ENCODE measurements at regions not wholly inside any gene's neighbourhood (a gene's known extent, or its start where the extent isn't known, plus 50 kb on each side); places are given as distances from the start of the nearest gene placed in this dataset.

GRCh38 chr11:34825670-34826383, 90.4 kb downstream of the APIP start:
- Histone ChIP-seq H3K36me3 (replicated peaks in 1 of 2; ENCODE audit: control extremely low read depth in 1 of 2, control insufficient read depth in 1 of 2, extremely low read depth in 1 of 2, insufficient read depth in 2 of 2, low read length in 1 of 2) (no peaks in the 10 kb centered on the region), H3K27me3 (replicated peaks in 1 of 4; ENCODE audit: control extremely low read depth in 1 of 4, control insufficient read depth in 3 of 4, insufficient read depth in 4 of 4, low read length in 3 of 4) (peaks cover 0 to 8% (median 0%) of the 10 kb centered on the region in 4 experiments), H3K27ac (ENCODE audit: low read length in 2 of 2) (no peak overlapping the region), H3K4me3 (ENCODE audit: control extremely low read depth in 1 of 5, extremely low read depth in 1 of 5, insufficient read depth in 1 of 5, low read depth in 2 of 5, low read length in 4 of 5) (no peak overlapping the region), H3K9ac (ENCODE audit: low read length) (no peak overlapping the region), H3K9me3 (ENCODE audit: control extremely low read depth in 1 of 3, control insufficient read depth in 2 of 3, insufficient read depth in 1 of 3, low read length in 2 of 3) (no peaks in the 10 kb centered on the region), H3K4me2 (replicated peaks; ENCODE audit: low read depth, low read length, poor library complexity, severe bottlenecking) (no peak overlapping the region), H2AFZ (ENCODE audit: insufficient read depth, low read depth, low read length, poor library complexity, severe bottlenecking) (no peak overlapping the region), H3K79me2 (ENCODE audit: control insufficient read depth, insufficient read depth, low read length) (no peaks in the 10 kb centered on the region), H4K20me1 (ENCODE audit: control insufficient read depth, insufficient read depth, low read length, poor library complexity, severe bottlenecking) (no peaks in the 10 kb centered on the region), H3K4me1 (ENCODE audit: control insufficient read depth in 2 of 2, insufficient read depth in 2 of 2, low read length in 2 of 2) (no peaks in the 10 kb centered on the region)
- Mint-ChIP-seq H3K27ac (no peak overlapping the region), H3K9me3 (ENCODE audit: insufficient read depth) (no peaks in the 10 kb centered on the region), H3K27me3 (peaks cover 10% of the 10 kb centered on the region), H3K4me3 (no peak overlapping the region), H3K4me1 (no peaks in the 10 kb centered on the region)
- no peak for ATAC-seq (ENCODE audit: low read depth)
- ChIA-PET CTCF (no interaction called here), POLR2A (no interaction called here)
- no peak for DNase-seq
- intact Hi-C loops (cut with micrococcal nuclease), result no loop called here
- no peak for TF ChIP-seq EZH2 (IDR thresholded peaks at IDR 0.05; ENCODE audit: borderline replicate concordance, insufficient read depth, low read depth, low read length, poor library complexity, severe bottlenecking)
- no peak for TF ChIP-seq CTCF (IDR thresholded peaks at IDR 0.05)
- WGBS (ENCODE audit: insufficient coverage), result 96% methylated on average over 6 of the region's 7 CpGs

DNA sequence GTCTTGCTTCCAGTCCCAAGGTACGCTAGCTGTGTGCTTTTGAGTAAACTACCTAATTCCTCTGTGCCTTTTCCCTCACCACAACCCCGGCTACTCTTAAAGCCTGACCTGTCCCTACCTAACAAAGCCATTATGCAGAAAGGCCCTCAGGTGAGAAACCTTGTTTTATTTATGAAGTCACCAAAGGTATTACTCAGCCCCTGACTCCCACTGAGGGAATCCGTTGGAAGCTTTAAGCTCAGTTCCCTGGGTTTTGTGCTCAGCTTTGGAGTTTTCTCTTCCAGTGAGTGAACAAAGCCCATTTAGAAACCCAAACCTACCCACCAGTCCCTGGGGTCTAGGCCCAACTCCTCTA, 90.9 kb downstream of the APIP start:
- ChIA-PET POLR2A (no interaction called here), CTCF (no interaction called here)
- no peak overlapping the region for H2AFZ ChIP-seq (ENCODE audit: insufficient read depth, low read depth, low read length, poor library complexity, severe bottlenecking)
- TF ChIP-seq CTCF (IDR thresholded peaks at IDR 0.05) (no peak), EZH2 (IDR thresholded peaks at IDR 0.05; ENCODE audit: borderline replicate concordance, insufficient read depth, low read depth, low read length, poor library complexity, severe bottlenecking) (no peak)
- H3K4me3 ChIP-seq (ENCODE audit: control extremely low read depth in 1 of 5, extremely low read depth in 1 of 5, insufficient read depth in 1 of 5, low read depth in 2 of 5, low read length in 4 of 5), result no peak overlapping the region
- intact Hi-C loops (cut with micrococcal nuclease), result no loop called here
- no peaks in the 10 kb centered on the region for H4K20me1 ChIP-seq (ENCODE audit: control insufficient read depth, insufficient read depth, low read length, poor library complexity, severe bottlenecking)
- Mint-ChIP-seq H3K4me1 (no peaks in the 10 kb centered on the region), H3K9me3 (ENCODE audit: insufficient read depth) (no peaks in the 10 kb centered on the region), H3K27ac (no peak overlapping the region), H3K4me3 (no peak overlapping the region), H3K27me3 (peaks cover 11% of the 10 kb centered on the region)
- DNase-seq (no peak), ATAC-seq (ENCODE audit: low read depth) (no peak)
- no peaks in the 10 kb centered on the region for H3K79me2 ChIP-seq (ENCODE audit: control insufficient read depth, insufficient read depth, low read length)
- no peak overlapping the region for H3K4me2 ChIP-seq (replicated peaks; ENCODE audit: low read depth, low read length, poor library complexity, severe bottlenecking)
- WGBS (ENCODE audit: insufficient coverage), result 50% methylated on average over 2 of the region's 3 CpGs
- no peak overlapping the region for H3K9ac ChIP-seq (ENCODE audit: low read length)
- H3K4me1 ChIP-seq (ENCODE audit: control insufficient read depth in 2 of 2, insufficient read depth in 2 of 2, low read length in 2 of 2), result no peaks in the 10 kb centered on the region
- H3K9me3 ChIP-seq (ENCODE audit: control extremely low read depth in 1 of 3, control insufficient read depth in 2 of 3, insufficient read depth in 1 of 3, low read length in 2 of 3), result no peaks in the 10 kb centered on the region
- peaks cover 0 to 8% (median 0%) of the 10 kb centered on the region in 4 experiments for H3K27me3 ChIP-seq (replicated peaks in 1 of 4; ENCODE audit: control extremely low read depth in 1 of 4, control insufficient read depth in 3 of 4, insufficient read depth in 4 of 4, low read length in 3 of 4)
- H3K27ac ChIP-seq (ENCODE audit: low read length in 2 of 2), result no peak overlapping the region
- no peaks in the 10 kb centered on the region for H3K36me3 ChIP-seq (replicated peaks in 1 of 2; ENCODE audit: control extremely low read depth in 1 of 2, control insufficient read depth in 1 of 2, extremely low read depth in 1 of 2, insufficient read depth in 2 of 2, low read length in 1 of 2)
